NCI-H526 (cell line): ENCODE measurements at regions not wholly inside any gene's neighbourhood (a gene's known extent, or its start where the extent isn't known, plus 50 kb on each side); places are given as distances from the start of the nearest gene placed in this dataset.

Experiments used
- DNase-seq, 2 experiments: peaks; one replicate each; lab custom pipeline; 2025; lab: John Stamatoyannopoulos, UW

GRCh38 chr16:50956637-50957036 is 194.4 kb downstream of the SALL1 start:
- DNase-seq: no peak

GRCh38 chr16:50955311-50955710 is 195.8 kb downstream of the SALL1 start:
- no peak for DNase-seq

GRCh38 chr16:50954469-50954868 is 196.6 kb downstream of the SALL1 start:
- no peak for DNase-seq

GRCh38 chr16:50953290-50953689 is 197.8 kb downstream of the SALL1 start:
- no peak for DNase-seq

GRCh38 chr16:50950955-50951354 is 200.1 kb downstream of the SALL1 start:
- no peak for DNase-seq

GRCh38 chr16:50948268-50948930 is 202.7 kb downstream of the SALL1 start:
- no peak for DNase-seq

GRCh38 chr16:50947826-50948225 is 203.2 kb downstream of the SALL1 start:
- DNase-seq: no peak

- DNase-seq: no peak
Measured at GRCh38 chr16:50946606-50947005, 204.5 kb downstream of the SALL1 start.

GRCh38 chr16:50946098-50946497 is 204.2 kb downstream of the CYLD start:
- DNase-seq: no peak

GRCh38 chr16:50945171-50945570 is 203.3 kb downstream of the CYLD start:
- no peak for DNase-seq

GRCh38 chr16:50944436-50944835 is 202.6 kb downstream of the CYLD start:
- no peak for DNase-seq

- no peak for DNase-seq
Measured at GRCh38 chr16:50944033-50944432, 202.1 kb downstream of the CYLD start.

GRCh38 chr16:50942143-50942542 is 200.3 kb downstream of the CYLD start:
- DNase-seq: no peak

GRCh38 chr16:50941681-50942080 is 199.8 kb downstream of the CYLD start:
- no peak for DNase-seq

- no peak for DNase-seq
Measured at GRCh38 chr16:50940275-50940854, 198.5 kb downstream of the CYLD start.

- no peak for DNase-seq
Measured at GRCh38 chr16:50939356-50939755, 197.5 kb downstream of the CYLD start.

- DNase-seq: no peak
Measured at GRCh38 chr16:50938932-50939331, 197.0 kb downstream of the CYLD start.

GRCh38 chr16:50933262-50933661 is 191.4 kb downstream of the CYLD start:
- no peak for DNase-seq

- DNase-seq: no peak
Measured at GRCh38 chr16:50932348-50932935, 190.6 kb downstream of the CYLD start.

- no peak for DNase-seq
Measured at GRCh38 chr16:50928065-50928464, 186.2 kb downstream of the CYLD start.

- DNase-seq: no peak
Measured at GRCh38 chr16:50925758-50926357, 184.0 kb downstream of the CYLD start.

- DNase-seq: no peak
Measured at GRCh38 chr16:50924759-50925545, 183.1 kb downstream of the CYLD start.
